ENCODE measurements at regions not wholly inside any gene's neighbourhood (a gene's known extent, or its start where the extent isn't known, plus 50 kb on each side); places are given as distances from the start of the nearest gene placed in this dataset.

GRCh38 chr4:181219783-181220416 lies 1023.3 kb upstream of the TENM3 start (continued):
- TF ChIP-seq ZNF281 (CRISPR knock-in tag; IDR thresholded peaks at IDR 0.05; ENCODE audit: borderline replicate concordance): no peak
- no peak for TF ChIP-seq SIX1 (CRISPR knock-in tag; IDR thresholded peaks at IDR 0.05; ENCODE audit: borderline replicate concordance)
- TF ChIP-seq MBNL3 (CRISPR knock-in tag; conservative IDR thresholded peaks at IDR 0.05): no peak
- TF ChIP-seq IKZF1 (IDR thresholded peaks at IDR 0.05): no peak
- TF ChIP-seq ZNF546 (CRISPR knock-in tag; conservative IDR thresholded peaks at IDR 0.05): no peak
- no peak for TF ChIP-seq GMEB2 (CRISPR knock-in tag; IDR thresholded peaks at IDR 0.05; ENCODE audit: low read depth)
- no peak for TF ChIP-seq ZNF552 (CRISPR knock-in tag; IDR thresholded peaks at IDR 0.05; ENCODE audit: borderline replicate concordance)
- no peak for TF ChIP-seq ZNF160 (CRISPR knock-in tag; IDR thresholded peaks at IDR 0.05)
- no peak for TF ChIP-seq CREM (IDR thresholded peaks at IDR 0.05)
- no peak for TF ChIP-seq CREM (CRISPR knock-in tag; IDR thresholded peaks at IDR 0.05)
- TF ChIP-seq RFX5 (IDR thresholded peaks at IDR 0.05; ENCODE audit: low read depth, low read length): no peak
- TF ChIP-seq UBTF (CRISPR knock-in tag; IDR thresholded peaks at IDR 0.05): no peak

All from HepG2 (cell line).